Esophagus (tissue), 2 donors: ENCODE measurements at regions not wholly inside any gene's neighbourhood (a gene's known extent, or its start where the extent isn't known, plus 50 kb on each side); places are given as distances from the start of the nearest gene placed in this dataset.

Experiments used
- H3K27ac ChIP-seq, 2 donors: one replicate each; pipeline ENCODE4 v1.5.1; 2013; ENCODE audit warnings: low read depth in 2 of 2, mild to moderate bottlenecking in 2 of 2, inconsistent platforms in 1 of 2, low read length in 1 of 2, moderate library complexity in 1 of 2
- H3K27me3 ChIP-seq, 2 donors: one replicate each; pipeline ENCODE4 v1.6.1; 2013; ENCODE audit warnings: low read length in 2 of 2, control low read depth in 1 of 2, mild to moderate bottlenecking in 1 of 2; ENCODE audit not compliant: insufficient read depth in 2 of 2, control insufficient read depth in 1 of 2
- H3K36me3 ChIP-seq, 2 donors: one replicate each; pipeline ENCODE4 v1.6.1; 2013; ENCODE audit warnings: low read length in 1 of 2; ENCODE audit not compliant: control insufficient read depth in 2 of 2, insufficient read depth in 2 of 2
- H3K4me1 ChIP-seq, 2 donors: one replicate each; pipeline ENCODE4 v1.6.1; 2013; ENCODE audit warnings: low read length in 1 of 2; ENCODE audit not compliant: control insufficient read depth in 2 of 2, insufficient read depth in 2 of 2
- H3K4me3 ChIP-seq, 2 donors: one replicate each; pipeline ENCODE4 v1.5.1; 2013; ENCODE audit warnings: low read length in 2 of 2, mild to moderate bottlenecking in 2 of 2, low read depth in 1 of 2, moderate library complexity in 1 of 2
- H3K9me3 ChIP-seq, 2 donors: one replicate each; pipeline ENCODE4 v1.6.1; 2013; ENCODE audit warnings: mild to moderate bottlenecking in 2 of 2, low read depth in 1 of 2, low read length in 1 of 2, moderate library complexity in 1 of 2; ENCODE audit not compliant: control insufficient read depth in 2 of 2, insufficient read depth in 1 of 2
- WGBS, 2 donors: extraction: QIAGEN DNeasy Blood & Tissue Kit; methylation state at CpG; one replicate each; pipeline ENCODE4 v1.1.7; 2013; 5-methylcytosine and 5-hydroxymethylcytosine counted together
- donor health status: healthy with polysubstance abuse.
- donor health status: Bipolar disorder and iron deficiency.

DNA sequence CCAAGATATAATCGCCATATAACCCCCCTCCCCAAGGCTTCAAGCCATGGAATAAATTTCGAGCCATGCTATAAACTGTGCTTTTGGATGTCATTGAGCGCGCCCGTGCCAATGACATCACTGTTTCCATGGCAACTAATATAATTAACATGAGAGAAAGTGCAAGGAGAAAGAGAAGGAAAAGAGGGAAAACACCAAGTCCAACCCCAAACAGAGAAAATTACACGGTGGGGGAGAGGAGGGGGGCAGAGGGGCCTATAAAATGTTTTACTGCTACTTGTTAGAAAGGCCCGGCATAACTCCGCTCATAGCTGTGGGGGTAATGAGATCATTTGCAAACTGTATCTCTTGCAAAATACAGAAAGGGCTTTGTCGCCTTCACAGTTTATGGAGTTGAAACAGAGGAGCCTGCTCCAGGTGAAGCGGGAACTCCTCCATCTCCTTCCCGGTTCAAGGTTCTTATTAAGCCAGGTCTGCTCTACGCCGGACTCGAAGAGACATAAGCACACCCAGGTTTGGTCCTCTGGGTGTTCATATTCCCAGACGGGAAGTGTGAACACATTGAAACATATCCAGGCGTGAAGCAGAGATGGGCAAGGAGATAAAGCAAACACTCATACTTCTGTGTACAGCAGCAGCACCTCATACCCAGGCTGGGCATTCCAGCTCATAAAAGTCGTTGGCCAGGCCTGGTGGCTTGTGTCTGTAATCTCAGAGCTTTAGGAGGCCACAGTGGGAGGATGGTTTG, 99.1 kb upstream of the MAP1LC3B2 start:
- no peaks in the 10 kb centered on the region for H3K9me3 ChIP-seq
- H3K27me3 ChIP-seq, result no peaks in the 10 kb centered on the region
- H3K4me1 ChIP-seq, result peaks cover 0 to 5% of the 10 kb centered on the region in 2 donors
- WGBS, 2 donors, result 72 to 79% methylated on average over 17 of the region's 17 CpGs
- H3K36me3 ChIP-seq, result no peaks in the 10 kb centered on the region
- no peak overlapping the region for H3K27ac ChIP-seq
- no peak overlapping the region for H3K4me3 ChIP-seq

DNA sequence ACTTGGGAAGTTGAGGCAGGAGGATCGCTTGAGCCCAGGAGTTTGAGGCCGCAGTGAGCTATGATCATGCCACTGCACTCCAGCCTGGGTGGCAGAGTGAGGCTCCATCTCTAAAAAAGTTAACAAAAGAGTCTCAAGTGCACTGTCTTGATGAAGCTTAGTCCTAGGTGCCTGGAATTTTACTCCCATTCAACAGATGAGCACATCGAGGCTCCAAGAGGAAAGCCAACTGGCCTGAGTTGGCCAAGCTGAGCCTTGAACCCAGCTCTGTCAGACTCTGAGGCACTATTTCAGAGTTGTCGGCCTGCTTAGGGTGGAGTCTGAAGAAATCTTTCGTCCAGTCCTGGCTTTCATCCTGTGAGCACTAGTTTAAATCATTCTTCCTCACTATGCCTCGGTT, 98.1 kb upstream of the MAP1LC3B2 start:
- 93 to 95% methylated on average over 6 of the region's 6 CpGs for WGBS, 2 donors
- Histone ChIP-seq H3K27ac (no peak overlapping the region), H3K36me3 (no peaks in the 10 kb centered on the region), H3K27me3 (no peaks in the 10 kb centered on the region), H3K9me3 (no peaks in the 10 kb centered on the region), H3K4me3 (no peak overlapping the region), H3K4me1 (no peaks in the 10 kb centered on the region)

DNA sequence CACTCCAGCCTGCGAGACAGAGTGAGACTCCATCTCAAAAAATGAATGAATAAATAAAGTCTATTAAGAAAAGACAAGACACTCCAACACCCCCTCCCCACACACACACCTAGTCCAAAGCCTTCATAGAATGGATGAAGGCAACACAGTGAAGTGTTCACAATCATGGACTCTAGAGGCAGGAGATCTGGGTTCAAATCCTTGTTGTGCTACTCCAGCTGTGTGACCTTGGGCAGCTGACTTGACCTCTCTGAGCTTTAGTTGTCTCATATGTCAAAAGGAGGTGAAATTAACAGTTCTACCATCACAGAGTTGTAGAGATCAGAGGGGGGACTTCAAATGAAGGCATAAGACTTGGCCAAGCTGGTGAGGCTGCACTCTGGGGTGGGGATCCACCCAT, 95.8 kb upstream of the MAP1LC3B2 start:
- no peak overlapping the region for H3K4me3 ChIP-seq
- WGBS, 2 donors, result 96 to 98% methylated on average over 1 of the region's 1 CpG
- H3K27ac ChIP-seq, result no peak overlapping the region
- no peaks in the 10 kb centered on the region for H3K36me3 ChIP-seq
- H3K4me1 ChIP-seq, result no peaks in the 10 kb centered on the region
- no peaks in the 10 kb centered on the region for H3K27me3 ChIP-seq
- no peaks in the 10 kb centered on the region for H3K9me3 ChIP-seq

DNA sequence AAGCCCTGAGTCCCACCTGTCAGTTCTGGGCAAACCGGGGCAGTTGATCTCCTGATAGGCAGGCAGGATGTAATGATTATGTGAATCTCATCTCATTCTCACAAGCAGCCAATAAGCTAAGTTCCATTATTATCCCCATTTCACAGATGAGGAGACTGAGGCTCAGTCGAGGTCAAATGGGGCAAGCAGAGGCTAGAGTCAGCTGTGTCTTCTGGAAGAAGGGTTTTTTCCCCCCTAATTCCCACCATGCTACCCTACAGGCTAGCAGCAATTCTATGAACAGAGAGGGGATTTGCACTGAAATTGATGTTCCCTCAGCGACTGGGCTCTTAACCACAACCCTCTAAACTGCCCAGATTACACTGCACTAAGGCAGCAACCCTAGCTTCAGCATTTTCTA, 93.8 kb upstream of the MAP1LC3B2 start:
- no peak overlapping the region for H3K4me3 ChIP-seq
- H3K36me3 ChIP-seq, result no peaks in the 10 kb centered on the region
- WGBS, 2 donors, result 86 to 89% methylated on average over 3 of the region's 3 CpGs
- H3K4me1 ChIP-seq, result no peaks in the 10 kb centered on the region
- no peaks in the 10 kb centered on the region for H3K27me3 ChIP-seq
- no peaks in the 10 kb centered on the region for H3K9me3 ChIP-seq
- no peak overlapping the region for H3K27ac ChIP-seq

DNA sequence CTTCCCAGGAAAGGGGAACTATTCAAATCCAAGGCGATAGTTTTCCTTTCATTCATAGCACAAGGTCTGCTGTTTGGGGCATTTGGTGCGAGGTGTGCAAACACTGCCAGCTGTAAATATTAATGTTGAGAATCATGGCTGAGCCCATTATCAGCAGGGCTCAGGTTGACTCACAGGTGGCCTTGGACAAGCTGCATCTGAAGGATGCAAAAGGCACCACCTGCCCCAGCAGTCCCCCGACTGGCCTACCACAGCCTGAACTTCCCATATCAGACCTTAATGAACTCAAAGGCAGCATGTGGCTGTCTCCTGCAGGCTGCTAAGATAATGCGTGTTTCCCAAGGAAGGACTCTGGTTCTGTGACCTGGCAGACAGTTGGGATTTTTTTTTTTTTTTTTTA, 93.3 kb upstream of the MAP1LC3B2 start:
- Histone ChIP-seq H3K9me3 (no peaks in the 10 kb centered on the region), H3K4me1 (no peaks in the 10 kb centered on the region), H3K36me3 (no peaks in the 10 kb centered on the region), H3K27ac (no peak overlapping the region), H3K4me3 (no peak overlapping the region), H3K27me3 (no peaks in the 10 kb centered on the region)
- 73 to 85% methylated on average over 4 of the region's 4 CpGs for WGBS, 2 donors

DNA sequence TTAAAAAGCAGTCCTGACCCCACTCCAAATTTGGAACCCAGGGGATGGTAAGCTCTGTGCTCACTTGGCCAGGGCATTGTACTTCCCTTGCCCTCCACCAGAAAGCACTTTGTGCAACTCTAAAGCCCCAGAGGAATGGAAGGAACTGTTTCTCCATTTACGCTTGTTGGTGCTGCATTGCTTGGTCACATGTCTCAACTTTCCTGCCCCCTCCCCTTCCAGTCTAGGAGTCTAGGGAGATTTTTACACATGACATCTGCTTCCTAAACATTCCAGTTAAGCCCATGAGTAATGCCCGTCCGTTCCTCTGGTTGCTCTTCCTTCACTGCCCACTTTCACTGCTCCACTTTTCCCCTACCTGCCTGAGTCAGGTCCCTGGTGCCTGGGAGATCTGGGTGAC, 92.6 kb upstream of the MAP1LC3B2 start:
- H3K4me3 ChIP-seq, result no peak overlapping the region
- 70 to 75% methylated on average over 3 of the region's 3 CpGs for WGBS, 2 donors
- no peaks in the 10 kb centered on the region for H3K4me1 ChIP-seq
- no peak overlapping the region for H3K27ac ChIP-seq
- H3K36me3 ChIP-seq, result no peaks in the 10 kb centered on the region
- H3K9me3 ChIP-seq, result no peaks in the 10 kb centered on the region
- no peaks in the 10 kb centered on the region for H3K27me3 ChIP-seq

DNA sequence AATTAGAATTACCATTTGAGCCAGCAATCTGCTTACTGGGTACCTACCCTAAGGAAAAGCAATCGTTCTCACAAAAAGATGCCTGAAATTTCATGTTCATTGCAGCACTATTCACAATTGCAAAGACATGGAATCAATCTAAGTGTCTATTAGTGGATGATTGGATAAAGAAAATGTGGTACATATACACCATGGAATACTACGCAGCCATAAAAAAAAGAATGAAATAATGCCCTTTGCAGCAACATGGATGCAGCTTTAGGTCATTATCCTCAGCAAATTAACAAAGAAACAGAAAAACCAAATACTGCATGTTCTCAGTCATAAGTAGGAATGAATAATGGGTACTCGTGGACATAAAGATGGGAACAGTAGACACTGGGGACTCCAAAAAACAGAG, 89.8 kb upstream of the MAP1LC3B2 start:
- no peak overlapping the region for H3K27ac ChIP-seq
- WGBS, 2 donors, result 75 to 91% methylated on average over 3 of the region's 3 CpGs
- H3K9me3 ChIP-seq, result no peaks in the 10 kb centered on the region
- H3K36me3 ChIP-seq, result no peaks in the 10 kb centered on the region
- H3K4me3 ChIP-seq, result no peak overlapping the region
- no peaks in the 10 kb centered on the region for H3K4me1 ChIP-seq
- H3K27me3 ChIP-seq, result no peaks in the 10 kb centered on the region

DNA sequence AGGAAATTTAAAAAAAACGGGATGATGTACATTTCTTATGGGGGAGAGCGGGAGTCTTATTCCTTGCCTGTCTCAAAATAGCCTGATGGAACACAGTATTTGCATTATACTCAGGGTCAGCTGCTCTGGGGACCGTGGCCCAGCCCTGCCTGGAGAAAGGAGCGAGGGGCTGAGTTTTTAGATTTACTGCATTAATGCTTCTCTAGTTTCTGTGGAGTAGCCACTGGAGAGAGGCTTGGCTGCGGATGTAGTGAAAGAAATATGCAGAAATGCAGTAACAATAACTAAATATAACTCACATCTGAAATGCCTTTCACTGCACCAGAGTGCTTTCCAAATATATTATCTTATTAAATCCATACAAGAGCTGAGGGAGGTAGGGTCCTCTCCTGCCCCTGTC, 87.6 kb upstream of the MAP1LC3B2 start:
- 72 to 76% methylated on average over 5 of the region's 5 CpGs for WGBS, 2 donors
- Histone ChIP-seq H3K4me3 (no peak overlapping the region), H3K27ac (no peak overlapping the region), H3K27me3 (no peaks in the 10 kb centered on the region), H3K9me3 (peaks cover 0 to 2% of the 10 kb centered on the region in 2 donors), H3K4me1 (no peaks in the 10 kb centered on the region), H3K36me3 (no peaks in the 10 kb centered on the region)

DNA sequence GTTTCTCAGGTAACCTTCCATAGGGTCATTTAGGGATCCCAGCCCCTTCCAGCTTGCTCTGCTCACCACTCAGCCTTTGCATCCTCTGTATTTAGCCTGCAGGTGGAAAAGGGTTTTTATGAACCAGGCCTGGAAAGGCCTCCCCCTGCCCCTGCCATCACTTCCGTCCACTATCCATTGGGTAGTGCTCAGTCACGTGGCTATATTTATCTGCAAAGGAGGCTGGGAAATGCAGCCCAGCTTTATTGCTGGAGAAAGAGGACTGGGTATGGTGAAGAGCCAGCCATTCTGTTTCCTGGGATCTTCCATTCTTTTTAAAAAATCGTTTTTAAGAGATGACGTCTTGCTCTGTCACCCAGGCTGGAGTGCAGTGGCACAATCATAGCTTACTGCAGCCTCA, 87.0 kb upstream of the MAP1LC3B2 start:
- Histone ChIP-seq H3K36me3 (no peaks in the 10 kb centered on the region), H3K27ac (no peak overlapping the region), H3K4me3 (no peak overlapping the region), H3K9me3 (peaks cover 0 to 2% of the 10 kb centered on the region in 2 donors), H3K4me1 (no peaks in the 10 kb centered on the region), H3K27me3 (no peaks in the 10 kb centered on the region)
- WGBS, 2 donors, result 81 to 87% methylated on average over 4 of the region's 4 CpGs

DNA sequence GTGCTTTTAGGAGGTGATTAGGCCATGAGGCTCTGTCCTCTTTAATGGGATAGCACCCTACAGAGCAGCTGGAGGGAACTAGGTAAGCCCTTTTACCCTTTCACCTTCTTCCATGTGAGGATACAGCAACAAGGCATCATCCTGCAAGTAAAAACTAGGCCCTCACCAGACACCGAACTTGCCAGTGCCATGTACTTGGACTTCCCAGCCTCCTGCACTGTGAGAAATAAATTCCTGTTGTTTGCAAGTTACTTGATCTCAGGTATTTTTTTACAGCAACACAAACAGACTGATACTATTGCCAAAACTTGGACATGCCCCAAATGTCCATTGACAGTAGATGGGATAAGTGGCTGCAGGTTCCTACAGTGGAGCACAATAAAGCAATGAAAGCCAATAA, 85.8 kb upstream of the MAP1LC3B2 start:
- Histone ChIP-seq H3K4me1 (no peaks in the 10 kb centered on the region), H3K36me3 (no peaks in the 10 kb centered on the region), H3K27ac (no peak overlapping the region), H3K9me3 (peaks cover 0 to 2% of the 10 kb centered on the region in 2 donors), H3K27me3 (no peaks in the 10 kb centered on the region), H3K4me3 (no peak overlapping the region)
- 97 to 100% methylated on average over 1 of the region's 1 CpG for WGBS, 2 donors
